ENCODE measurements at regions not wholly inside any gene's neighbourhood (a gene's known extent, or its start where the extent isn't known, plus 50 kb on each side); places are given as distances from the start of the nearest gene placed in this dataset.
"Not testable (repeated sequence)": the region's sequence is repeated elsewhere in the genome, so short reads cannot be mapped to it uniquely, and the experiment has no call there.

DNA sequence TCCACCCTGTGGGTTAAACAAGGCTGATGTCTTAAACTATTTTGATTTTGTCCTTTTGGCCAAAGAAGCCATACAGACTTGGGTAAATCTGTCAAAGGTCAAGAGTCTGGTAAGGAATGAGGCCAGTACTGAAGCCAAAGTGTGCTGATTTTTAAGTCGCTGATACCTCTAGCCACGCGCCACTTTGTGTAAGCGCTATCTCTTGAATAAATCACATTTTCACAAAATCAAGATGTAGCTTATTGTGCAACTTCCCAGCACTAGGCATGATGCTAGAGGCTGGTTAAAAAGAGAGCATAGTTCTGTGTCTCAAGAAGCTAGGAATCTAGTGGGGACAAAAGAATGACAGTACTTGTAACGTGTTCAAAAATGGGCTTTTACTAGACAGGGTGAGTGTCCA is 510.6 kb upstream of the RAB6C start:
- no peak for DNase-seq

DNA sequence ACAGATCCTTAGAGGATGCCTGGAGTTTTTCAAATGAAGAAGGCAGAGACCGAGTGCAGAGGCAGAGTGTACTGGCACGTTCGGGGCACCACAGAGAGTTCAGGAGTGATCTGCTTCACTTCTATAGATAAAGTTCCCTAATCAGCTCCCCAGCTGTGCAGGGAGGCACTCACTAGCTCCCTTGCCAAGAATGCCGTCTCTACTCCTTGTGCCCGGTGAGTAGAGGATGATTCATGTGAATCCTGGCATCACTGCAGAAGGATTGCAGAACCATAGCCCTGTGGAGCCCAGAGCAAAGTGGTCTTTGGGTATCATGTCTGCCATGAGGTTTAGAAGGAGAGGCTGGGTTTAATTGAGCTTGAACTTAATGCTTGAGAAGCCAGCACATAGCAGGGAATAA is 510.1 kb upstream of the RAB6C start:
- no peak for DNase-seq

DNA sequence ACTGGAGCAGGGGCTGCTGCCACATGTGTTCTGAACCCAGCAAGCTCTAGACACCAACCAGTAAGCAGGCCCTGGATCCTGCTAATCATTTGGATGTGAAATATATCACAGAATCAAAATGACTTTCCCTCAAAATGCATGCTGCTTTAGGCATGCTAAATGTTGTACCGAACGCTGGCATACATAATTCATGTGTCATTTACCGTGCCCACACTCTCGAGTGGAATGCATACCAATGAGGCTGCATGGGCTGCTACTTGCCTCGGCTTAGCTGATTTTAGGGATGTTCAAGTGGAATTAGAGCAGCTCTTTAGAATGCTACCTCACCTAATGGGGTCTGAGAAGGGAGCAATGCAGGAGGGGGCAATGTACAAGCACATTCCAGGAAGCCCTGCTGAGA is 509.6 kb upstream of the RAB6C start:
- DNase-seq: no peak

DNA sequence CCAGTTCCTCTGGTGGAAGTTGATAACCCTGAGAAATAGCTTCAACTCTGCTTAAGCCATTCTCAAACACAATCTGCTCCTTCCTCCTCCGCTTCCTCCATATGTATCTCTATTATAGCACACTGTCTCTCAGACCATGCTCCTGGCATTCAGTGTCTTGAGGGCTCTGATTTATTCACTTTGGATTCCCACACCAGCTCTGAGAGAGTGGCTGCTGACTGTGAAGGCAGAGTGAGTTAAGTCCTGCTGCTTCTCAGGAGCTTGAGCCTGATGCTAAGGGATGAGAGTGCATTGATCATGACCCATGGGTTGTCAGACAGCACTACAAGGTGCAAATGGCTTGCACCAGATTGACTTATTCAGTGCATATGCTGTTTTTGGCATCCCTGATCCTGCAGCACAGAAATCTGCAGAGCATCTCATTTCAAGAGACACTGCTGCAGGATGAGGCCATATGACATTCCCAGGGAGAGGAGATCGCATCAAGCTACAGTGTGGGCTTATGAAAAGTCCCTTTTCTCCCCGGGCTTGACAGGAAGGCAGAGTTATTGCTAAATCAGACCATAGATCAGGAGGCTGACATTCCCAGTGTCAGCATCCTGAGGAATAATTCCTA is 500.5 kb upstream of the RAB6C start:
- no peak for DNase-seq

DNA sequence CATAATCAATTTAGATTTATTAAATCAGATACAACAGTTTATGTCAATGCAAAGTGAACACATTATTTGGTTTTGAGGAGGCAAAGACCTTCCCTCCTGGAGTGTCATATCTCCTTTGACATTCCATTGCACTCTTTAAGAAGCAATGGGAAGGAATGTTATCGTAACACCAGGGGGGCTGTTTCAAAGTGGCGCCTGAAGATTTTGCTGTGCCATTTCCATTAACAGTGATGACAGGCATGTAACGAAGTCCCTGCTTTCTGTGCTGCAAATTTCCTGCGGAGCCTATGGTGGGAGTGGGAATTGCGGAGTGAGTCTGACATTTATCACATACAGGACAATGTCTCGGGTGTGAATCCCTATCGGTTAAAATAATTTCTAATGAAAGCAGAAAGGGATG is 499.6 kb upstream of the RAB6C start:
- DNase-seq: no peak

DNA sequence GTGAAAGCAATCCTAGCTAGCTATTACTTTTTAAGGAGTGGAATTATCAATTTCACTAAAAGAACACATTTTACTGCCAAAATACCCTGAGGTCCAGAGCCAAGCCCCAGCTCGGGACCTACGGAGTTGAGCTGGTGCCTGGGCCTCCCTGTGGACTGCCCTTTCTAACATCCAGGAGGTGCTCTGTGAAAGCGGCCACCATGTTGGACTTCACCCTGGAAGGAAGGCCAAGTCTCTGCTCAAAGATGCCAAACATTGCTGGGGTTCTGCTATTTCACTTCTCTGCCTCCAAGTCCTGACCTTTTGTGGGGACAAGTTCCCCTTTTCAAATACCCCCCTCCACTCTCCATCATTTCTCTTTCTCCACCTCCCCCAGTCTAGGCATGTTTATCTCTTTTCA is 498.7 kb upstream of the RAB6C start:
- DNase-seq: no peak

DNA sequence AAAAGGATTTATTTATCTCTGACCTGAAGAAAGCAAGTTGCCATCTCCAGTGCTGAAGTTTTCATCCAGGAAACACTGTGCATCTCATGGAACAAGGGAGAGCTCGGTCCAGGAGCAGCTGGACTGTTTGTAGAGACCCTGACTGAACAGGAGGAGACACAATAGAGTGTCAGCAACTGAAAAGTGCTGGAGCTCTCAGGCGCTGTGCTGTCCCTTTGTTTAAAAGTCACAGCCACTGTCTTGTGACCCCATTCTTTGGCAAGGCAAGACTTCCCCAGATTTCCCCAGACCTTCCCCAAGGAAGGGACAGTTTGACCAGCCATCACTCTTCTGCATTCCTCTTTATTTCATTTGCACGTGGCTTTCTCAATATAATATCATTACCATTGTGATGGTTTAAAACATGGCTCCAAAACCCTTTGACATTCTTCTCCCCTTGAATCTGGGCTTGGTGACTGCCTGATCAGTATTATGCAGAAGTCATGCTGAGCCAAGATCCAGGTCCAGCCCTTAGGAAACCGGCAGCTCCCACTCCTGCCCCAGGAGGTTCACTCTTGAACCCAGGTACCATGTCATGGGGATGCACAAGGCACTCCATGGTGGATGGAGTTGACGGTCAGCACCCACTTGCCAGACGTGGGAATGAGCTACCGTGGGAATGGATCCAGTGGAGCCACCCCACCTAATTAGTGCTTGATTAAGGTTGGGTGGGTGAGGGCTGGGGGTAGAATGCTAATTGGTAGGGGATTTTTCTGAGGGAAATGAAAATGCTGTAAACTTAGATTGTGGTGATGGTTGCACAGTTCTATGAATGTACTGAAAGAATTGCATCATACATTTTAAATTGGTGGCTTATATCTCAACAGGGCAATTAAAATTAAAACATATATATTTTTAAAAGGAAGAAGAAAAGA is 497.9 kb upstream of the RAB6C start:
- no peak for DNase-seq

DNA sequence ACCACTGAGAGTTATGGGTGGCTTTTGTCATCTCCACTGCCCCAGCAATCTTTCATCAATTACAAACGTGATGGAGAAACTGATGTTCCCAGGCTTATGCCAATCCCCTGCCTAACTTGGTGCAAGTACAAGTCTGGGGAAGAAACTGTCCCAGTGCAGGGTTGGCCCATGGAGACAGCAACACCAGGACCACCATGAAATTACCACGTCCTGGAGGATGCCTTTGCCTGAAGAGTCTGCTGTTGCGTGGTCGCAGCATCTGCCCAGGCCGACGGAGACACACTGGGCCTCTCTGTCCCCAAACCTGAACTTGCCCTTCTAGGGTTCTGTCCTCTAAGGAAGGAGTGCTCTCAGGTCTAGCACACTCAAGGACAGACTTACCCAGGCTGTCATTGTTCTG is 496.8 kb upstream of the RAB6C start:
- no peak for DNase-seq

DNA sequence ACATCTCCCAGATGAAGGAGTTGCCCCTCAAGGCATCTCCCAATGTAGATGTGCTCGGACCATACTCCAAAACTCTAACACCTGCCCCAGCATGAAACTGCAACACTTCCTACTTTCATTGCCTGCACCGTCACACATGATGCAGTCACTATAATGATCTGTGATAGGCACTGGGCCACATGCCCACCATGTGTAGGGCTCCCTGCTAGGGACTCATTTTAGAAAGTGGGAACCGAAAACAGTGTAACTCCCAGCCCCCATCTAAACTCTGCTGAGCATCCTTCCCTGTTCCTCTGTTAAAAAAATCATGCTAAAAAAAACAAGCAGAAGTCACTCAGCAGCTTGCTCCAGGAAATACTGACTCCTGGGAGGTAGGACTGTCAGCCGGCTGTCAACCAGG is 496.1 kb upstream of the RAB6C start:
- DNase-seq: no peak

DNA sequence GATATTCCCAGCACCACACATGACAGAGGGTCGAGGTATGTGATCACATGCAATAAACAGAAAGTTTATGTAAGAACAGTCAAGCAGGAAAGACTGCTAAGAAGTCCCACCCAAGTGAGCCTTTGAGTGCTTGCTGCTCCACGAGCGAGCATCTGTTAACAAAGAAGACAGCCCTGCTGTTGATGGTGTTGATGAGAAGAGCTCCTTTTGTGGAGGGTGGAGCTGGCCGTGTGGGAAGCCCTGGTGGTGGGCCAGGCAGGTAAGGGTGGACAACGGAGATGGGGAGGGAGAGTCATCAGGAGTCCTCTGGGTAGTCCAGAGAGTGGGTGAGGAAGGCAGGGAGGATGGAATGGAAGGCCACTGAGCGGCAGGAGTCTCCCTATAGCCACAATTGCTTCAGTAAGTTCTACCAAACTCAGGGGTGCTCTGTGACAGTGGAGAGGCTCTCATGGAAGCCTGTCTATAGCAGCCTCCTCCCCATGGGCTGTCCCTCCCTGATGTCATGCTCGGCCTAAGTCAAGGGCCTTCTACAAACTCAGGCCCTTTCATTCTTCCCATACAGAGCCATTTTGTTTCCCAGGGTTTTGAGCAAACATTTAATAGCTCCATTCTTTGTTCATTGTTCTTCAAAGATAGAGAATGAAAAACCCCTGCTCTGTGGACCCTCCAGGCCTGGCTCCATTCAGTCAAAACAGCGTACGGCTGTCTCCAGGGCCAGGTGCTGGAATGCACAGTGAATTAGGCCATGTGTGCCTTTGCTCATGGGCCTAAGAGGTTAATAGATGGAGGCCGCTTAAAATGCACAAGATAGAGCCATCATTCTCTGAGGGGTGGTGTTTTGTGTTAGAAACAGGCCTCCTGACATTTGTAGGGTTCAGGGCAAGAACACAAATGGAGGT is 494.2 kb upstream of the RAB6C start:
- no peak for DNase-seq

DNA sequence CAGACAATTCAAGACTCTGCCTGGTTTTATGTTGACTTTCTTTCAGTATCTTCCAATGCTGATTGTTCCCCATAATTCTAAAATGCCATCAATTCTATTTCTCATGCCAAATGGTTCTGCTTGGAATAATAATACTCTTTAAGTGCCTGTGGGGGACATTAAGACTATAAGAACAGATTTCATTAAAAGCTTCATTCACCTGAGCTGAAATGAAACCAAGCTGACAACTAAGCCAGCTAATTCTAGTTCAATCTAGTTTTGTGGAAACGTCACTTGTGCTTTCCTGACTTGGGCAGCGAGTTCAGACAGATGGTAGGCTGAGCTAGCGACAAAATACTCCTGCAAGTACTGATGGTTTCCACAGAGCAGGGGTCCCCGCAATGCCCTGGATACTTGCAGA is 491.1 kb upstream of the RAB6C start:
- DNase-seq: no peak

DNA sequence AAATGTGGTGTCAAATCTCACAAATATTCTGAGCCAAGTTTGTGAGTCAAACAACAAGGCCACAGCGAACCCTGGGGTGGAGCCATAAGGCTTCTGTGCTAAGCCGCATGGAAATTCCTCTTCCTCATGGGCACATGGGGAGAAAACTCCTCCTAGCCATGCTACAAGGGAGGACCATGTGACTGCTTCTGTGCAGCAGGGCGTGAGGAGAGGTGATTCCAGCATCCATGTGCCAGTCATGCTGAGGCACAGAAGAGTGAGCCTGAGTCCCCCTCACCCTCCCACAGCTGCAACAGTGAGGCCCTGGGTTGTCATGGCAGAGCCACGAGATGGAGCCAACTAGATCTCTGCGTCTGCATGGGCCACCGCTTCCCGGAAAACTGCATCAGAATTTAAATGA is 488.8 kb upstream of the RAB6C start:
- DNase-seq: no peak

DNA sequence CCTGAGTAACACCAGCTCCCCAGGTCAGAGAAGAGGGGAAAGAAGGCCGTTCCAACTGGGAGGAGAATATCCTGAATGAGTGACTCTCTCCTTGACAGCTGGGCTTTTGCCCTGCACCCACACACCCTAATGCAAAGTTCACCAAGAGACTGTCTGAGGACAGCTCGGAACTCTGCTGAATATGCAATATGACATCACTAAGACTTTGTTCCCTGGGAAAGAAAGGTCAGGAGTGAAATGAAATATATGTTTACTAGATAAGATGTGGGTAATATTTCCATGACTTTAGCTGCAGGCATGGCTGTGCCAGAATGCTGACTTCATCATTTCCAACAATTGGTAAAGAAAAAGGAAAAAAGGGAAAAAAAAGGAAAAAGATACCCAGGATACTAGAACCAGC is 488.2 kb upstream of the RAB6C start:
- DNase-seq: no peak

DNA sequence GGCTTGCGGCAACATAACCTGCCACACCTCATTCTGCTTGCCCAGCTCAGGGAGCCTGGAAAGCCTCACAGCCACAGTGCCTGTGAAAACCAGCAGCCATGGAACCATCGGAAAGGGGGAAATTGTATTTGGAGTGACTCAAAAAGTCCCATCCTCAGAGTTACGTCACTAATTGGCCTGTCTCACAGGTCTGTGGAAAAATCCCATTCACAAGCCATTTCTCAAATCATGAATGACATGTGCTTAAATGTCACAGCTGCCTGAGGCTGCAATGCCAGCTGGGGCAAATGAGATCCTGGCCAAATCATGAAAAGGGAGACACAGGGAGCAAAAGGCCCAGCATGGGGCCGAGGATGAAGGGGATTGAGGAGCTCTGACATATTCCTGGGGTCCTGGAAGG is 486.9 kb upstream of the RAB6C start:
- DNase-seq: no peak

DNA sequence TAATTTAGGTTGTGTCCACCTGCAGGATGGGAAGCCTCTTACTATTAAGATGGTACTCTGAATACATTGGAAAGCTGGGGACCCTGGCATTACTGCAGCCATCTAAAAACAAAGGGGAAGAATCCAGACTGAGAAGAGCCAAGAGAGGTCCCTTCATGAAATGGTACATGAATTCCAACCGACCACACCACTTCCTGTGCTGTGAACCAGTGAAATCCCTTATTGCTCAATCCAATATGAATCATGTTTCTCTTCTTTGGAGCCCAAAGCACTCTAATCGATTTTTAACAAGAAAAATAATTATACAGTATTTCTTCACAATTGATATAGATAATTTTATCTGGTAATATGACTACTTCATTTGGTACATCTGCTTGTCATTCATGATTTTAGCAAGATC is 479.7 kb upstream of the RAB6C start:
- no peak for DNase-seq

DNA sequence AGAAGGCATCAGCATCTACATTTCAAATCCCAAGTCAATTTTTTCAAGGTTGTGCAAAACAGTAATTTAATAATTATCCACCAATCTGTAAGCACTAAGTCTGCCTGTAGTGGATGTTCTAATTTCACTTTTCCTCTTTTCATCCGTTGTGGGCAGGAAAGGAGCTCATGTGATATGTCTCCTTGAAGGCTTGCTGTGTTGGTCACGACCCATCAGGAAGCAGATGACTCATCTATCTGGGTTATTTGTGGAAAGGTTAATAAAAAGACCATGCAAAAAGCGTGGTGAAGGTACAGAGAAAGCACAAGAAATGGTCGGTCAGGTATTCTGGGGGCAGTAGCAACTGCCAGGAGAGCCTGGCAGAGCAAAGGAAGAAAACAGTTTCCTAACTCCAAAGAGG is 476.7 kb upstream of the RAB6C start:
- no peak for DNase-seq

DNA sequence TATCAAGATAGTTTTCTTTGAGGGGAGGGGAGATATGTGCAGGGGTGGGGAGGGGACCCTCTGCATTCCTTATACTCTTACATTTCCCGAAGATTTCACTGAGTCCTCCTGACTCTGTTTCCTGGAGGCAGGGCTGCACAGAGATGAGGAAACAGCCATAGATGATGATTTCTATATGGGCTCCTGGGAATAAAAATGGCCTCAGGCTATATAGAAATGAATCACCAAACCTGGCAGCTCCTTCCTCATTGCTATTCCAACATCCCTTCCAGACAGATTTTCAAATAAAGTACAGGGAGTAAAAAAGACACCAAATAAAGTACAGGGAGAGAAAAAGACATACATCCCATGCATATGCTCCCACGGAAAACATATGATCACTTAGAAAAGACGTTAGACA is 474.8 kb upstream of the RAB6C start:
- DNase-seq: no peak

DNA sequence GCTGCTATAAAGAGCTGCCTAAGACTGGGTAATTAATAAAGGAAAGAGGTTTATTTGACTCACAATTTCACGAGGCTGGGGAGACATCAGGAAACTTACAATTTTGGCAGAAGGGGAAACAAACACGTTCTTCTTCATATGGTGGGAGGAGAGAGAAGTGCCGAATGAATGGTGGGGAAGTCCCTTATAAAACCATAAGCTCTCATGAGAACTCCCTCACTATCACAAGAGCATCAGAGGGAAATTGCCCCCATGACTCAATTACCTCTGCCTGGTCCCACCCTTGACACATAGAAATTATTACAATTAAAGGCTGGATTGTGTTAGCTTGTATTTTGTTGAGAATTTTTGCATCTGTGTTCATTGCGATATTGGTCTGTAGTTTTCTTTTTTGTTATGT is 460.5 kb upstream of the RAB6C start:
- DNase-seq: no peak

DNA sequence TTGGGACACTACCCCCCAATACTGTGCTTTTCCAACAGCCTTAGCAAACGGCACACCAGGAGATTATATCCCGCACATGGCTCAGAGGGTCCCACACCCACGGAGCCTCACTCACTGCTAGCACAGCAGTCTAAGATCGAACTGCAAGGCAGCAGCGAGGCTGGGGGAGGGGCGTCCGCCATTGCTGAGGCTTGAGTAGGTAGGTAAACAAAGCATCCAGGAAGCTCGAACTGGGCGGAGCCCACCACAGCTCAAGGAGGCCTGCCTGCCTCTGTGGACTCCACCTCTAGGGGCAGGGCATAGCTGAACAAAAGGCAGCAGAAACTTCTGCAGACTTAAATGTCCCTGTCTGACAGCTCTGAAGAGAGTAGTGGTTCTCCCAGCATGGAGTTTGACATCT is 447.3 kb upstream of the RAB6C start:
- not testable (repeated sequence) for DNase-seq

DNA sequence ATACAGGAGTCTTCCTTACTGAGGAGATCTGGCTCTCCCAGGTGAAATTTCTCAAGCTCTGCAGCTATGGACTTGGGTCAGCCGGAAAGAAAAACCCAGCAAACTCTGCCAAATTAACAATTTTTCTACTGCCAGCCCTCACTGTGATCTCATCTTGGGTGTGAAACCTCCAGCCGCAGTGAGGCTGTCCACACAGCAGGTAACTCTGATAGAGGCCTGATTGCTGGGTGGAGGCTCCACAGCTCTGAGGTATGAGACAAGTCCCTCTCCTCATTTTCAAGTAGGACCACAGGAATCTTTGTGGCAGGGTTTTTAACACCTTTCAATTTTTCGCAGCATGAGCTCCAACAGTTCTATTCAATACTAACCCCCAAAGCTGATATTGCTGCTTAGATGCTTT is 430.6 kb upstream of the RAB6C start:
- no peak for DNase-seq

DNA sequence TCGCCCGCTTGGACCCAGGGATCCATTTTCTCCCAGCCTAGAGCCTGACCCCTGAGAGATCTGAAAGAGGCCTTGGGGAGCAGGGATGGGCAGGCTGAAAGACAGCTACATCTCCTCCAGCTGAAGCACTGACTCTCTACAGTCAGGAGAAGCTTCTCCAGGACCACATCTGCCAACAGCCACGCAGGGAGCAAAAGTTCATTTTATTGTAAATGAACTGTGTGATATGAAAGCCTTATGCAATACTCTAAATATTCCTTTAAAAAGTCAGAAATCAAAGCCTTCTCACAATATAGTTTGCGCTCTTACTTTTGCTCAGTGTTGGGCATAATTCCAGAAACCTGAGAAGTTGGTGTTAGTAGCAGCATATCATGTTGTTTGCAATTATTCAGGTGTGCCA is 428.9 kb upstream of the RAB6C start:
- no peak for DNase-seq

DNA sequence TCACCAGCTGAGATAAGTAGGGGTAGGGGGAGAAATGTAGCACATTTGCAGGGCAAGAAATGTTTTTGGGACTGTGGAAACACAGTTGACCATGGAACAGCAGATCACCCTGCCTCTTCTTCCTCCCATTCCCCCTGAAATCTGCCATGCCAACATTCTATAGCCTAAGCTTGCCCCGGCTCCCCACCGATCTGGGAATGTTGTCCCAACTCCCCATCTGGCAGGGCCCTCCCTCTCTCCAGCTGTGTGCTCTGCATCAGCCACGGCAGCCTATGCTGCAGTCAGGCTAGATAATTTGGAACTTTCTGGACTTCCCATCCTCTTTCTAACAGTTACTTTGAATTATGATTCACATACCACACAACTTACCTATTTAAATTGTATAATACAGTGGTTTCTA is 425.1 kb upstream of the RAB6C start:
- no peak for DNase-seq

DNA sequence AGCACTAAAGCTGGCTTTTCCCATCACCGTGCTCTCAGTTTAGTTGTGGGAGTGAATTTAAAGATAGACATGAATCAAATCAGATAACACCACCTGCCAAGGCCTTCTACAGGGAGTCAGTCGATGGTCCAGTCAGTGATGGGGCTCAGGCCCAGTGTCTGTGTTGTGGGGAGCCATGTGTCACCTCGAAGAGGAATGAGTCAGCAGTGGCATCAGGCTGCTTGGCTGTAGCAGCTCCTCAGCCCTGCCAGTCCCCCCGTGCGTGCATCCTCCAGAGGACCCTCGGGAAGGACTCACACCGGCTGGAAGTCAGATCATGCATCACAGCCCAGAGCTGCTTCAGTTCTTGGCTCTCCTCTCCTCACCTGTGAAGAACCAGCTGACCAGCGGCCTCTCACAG is 420.4 kb upstream of the RAB6C start:
- no peak for DNase-seq
